HepG2 (cell line): ENCODE measurements at regions not wholly inside any gene's neighbourhood (a gene's known extent, or its start where the extent isn't known, plus 50 kb on each side); places are given as distances from the start of the nearest gene placed in this dataset.

Experiments used
- ATAC-seq: fragments of 200-7000 bp; cut with Tn5 transposase; 3 replicates; pipeline ENCODE4 v1.9.1; 2020; ENCODE audit warnings: mild to moderate bottlenecking, moderate library complexity
- BruUV-seq: library from RNA; stranded (reverse); fragments of 400-500 nt; replicated peaks from 2 replicates; lab custom pipeline; 2021; lab: Mats Ljungman, UMichigan
- CTCF ChIA-PET: fragments of 300-600 bp; formaldehyde crosslinking; extraction: SDS; loops from one replicate; lab custom pipeline; 2021; ENCODE audit warnings: low total read pairs, inconsistent platforms, low intra/inter-chr PET ratio; lab: Yijun Ruan, JAX
- POLR2A ChIA-PET: fragments of 350-600 bp; sonication (Branson Sonifier 250); formaldehyde crosslinking; loops from one replicate; lab custom pipeline; 2020; ENCODE audit warnings: antibody characterized with exemption, inconsistent platforms; lab: Yijun Ruan, JAX
- DNase-seq: peaks from one replicate; pipeline ENCODE4 v3.0.0-alpha.2; 2015; ENCODE audit warnings: low spot score
- FAIRE-seq: peaks from 3 replicates; lab custom pipeline; 2011; peaks lifted over from hg19 to GRCh38; lab: Jason Lieb, UNC
- H2AFZ ChIP-seq: one replicate; pipeline ENCODE4 v1.6.1; 2011; ENCODE audit warnings: low read length, inconsistent platforms
- H3K27ac ChIP-seq: fragments of 300-600 bp; 3 replicates; pipeline ENCODE4 v1.8.0; 2011; ENCODE audit warnings: mixed run types, mild to moderate bottlenecking, mixed read lengths, low read length, inconsistent platforms; ENCODE audit not compliant: insufficient read depth; ENCODE audit errors: extremely low read length
- H3K27me3 ChIP-seq, 2 experiments: fragments of 200-600 bp in 1 of 2; 2 replicates in 1 of 2; 3 replicates in 1 of 2; pipeline versions ENCODE4 v1.6.0 to v1.8.0; 2011; ENCODE audit warnings: low read length in 2 of 2, mild to moderate bottlenecking in 2 of 2, moderate library complexity in 2 of 2, inconsistent platforms in 1 of 2; ENCODE audit not compliant: insufficient read depth in 2 of 2, control insufficient read depth in 1 of 2
- H3K36me3 ChIP-seq, 2 experiments: fragments of 200-600 bp in 1 of 2; replicated peaks in 1 of 2; 2 replicates in 1 of 2; 3 replicates in 1 of 2; pipeline versions ENCODE4 v1.5.1 to v1.8.0; 2011; ENCODE audit warnings: low read length in 2 of 2, inconsistent platforms in 1 of 2; ENCODE audit not compliant: insufficient read depth in 2 of 2, control insufficient read depth in 1 of 2
- H3K4me1 ChIP-seq: 2 replicates; pipeline ENCODE4 v1.5.1; 2012; ENCODE audit warnings: low read length, inconsistent platforms; ENCODE audit not compliant: insufficient read depth
- H3K4me2 ChIP-seq: 2 replicates; pipeline ENCODE4 v1.6.0; 2011; ENCODE audit warnings: low read depth, low read length, inconsistent platforms
- H3K4me3 ChIP-seq, 3 experiments: fragments of 200-600 bp in 1 of 3; sonication (generic), shearing (Covaris generic) in 1 of 3; replicated peaks in 1 of 3; 2 replicates each; pipeline ENCODE4 v1.5.1; 2011 to 2016; ENCODE audit warnings: low read length in 3 of 3, inconsistent platforms in 2 of 3, low read depth in 2 of 3, mild to moderate bottlenecking in 2 of 3, control low read depth in 1 of 3, mixed read lengths in 1 of 3; ENCODE audit not compliant: insufficient read depth in 1 of 3
- H3K79me2 ChIP-seq: one replicate; pipeline ENCODE4 v1.6.1; 2011; ENCODE audit warnings: low read length, inconsistent platforms; ENCODE audit not compliant: insufficient read depth
- H3K9ac ChIP-seq: 2 replicates; pipeline ENCODE4 v1.6.0; 2011; ENCODE audit warnings: mild to moderate bottlenecking, low read depth, low read length, inconsistent platforms; ENCODE audit not compliant: insufficient read depth
- H3K9me3 ChIP-seq: 2 replicates; pipeline ENCODE4 v1.5.1; 2012; ENCODE audit warnings: mild to moderate bottlenecking, low read length
- H4K20me1 ChIP-seq: 2 replicates; pipeline ENCODE4 v1.6.0; 2011; ENCODE audit warnings: inconsistent platforms, mild to moderate bottlenecking, low read length, moderate library complexity; ENCODE audit not compliant: insufficient read depth
- CREM ChIP-seq, 2 experiments: sonication (generic) in 1 of 2; formaldehyde crosslinking in 1 of 2; IDR thresholded peaks; 2 replicates each; pipeline versions ENCODE4 v1.4.0 to v1.6.1; 2016 to 2020; ENCODE audit warnings: antibody characterized with exemption in 1 of 2, mild to moderate bottlenecking in 1 of 2, missing genetic modification reagents in 1 of 2
- DPF2 ChIP-seq: sonication (generic); formaldehyde crosslinking; IDR thresholded peaks from 2 replicates; pipeline ENCODE4 v1.4.0; 2020; ENCODE audit warnings: mild to moderate bottlenecking, low read depth, missing genetic modification reagents, borderline replicate concordance
- HIVEP1 ChIP-seq: sonication (generic); formaldehyde crosslinking; IDR thresholded peaks from 2 replicates; pipeline ENCODE4 v1.4.0; 2020; ENCODE audit warnings: mild to moderate bottlenecking, missing genetic modification reagents
- MIXL1 ChIP-seq: IDR thresholded peaks from 2 replicates; pipeline ENCODE4 v1.6.1; 2016
- TAF1 ChIP-seq: sonication (generic); formaldehyde crosslinking; IDR thresholded peaks from 2 replicates; pipeline ENCODE4 v1.4.0; 2020; ENCODE audit warnings: missing genetic modification reagents
- ZBTB7B ChIP-seq: sonication (generic); formaldehyde crosslinking; IDR thresholded peaks from 2 replicates; pipeline ENCODE4 v1.4.0; 2020; ENCODE audit warnings: missing genetic modification reagents
- ZNF660 ChIP-seq: sonication (generic); formaldehyde crosslinking; IDR thresholded peaks from 2 replicates; pipeline ENCODE4 v1.5.1; 2020; ENCODE audit warnings: mild to moderate bottlenecking, low read depth, missing genetic modification reagents, borderline replicate concordance
- ZSCAN25 ChIP-seq: sonication (generic); formaldehyde crosslinking; IDR thresholded peaks from 2 replicates; pipeline ENCODE4 v1.8.0; 2022; ENCODE audit warnings: mild to moderate bottlenecking, missing genetic modification reagents
- WGBS: methylation state at CpG from one replicate; pipeline ENCODE4 v1.1.6; 2017; ENCODE audit warnings: low lambda C conversion rate; 5-methylcytosine and 5-hydroxymethylcytosine counted together
- in situ Hi-C: cut with HindIII; loops from 2 replicates; pipeline ENCODE4 v1.10.0; 2017; ENCODE audit warnings: low pct_unique_long_range_greater_than_20kb; ENCODE audit not compliant: extremely low pct_ligation_motif_present
- intact Hi-C: fragments of 100-400 bp; cut with micrococcal nuclease; formaldehyde crosslinking; loops from one replicate; pipeline ENCODE4 v1.10.0; 2022; ENCODE audit not compliant: unreplicated experiment
- TF ChIP-seq, protein P1 (sequence below): sonication (generic); formaldehyde crosslinking; IDR thresholded peaks from 2 replicates; pipeline ENCODE4 v1.4.0; 2020; ENCODE audit warnings: mild to moderate bottlenecking, missing genetic modification reagents

DNA sequence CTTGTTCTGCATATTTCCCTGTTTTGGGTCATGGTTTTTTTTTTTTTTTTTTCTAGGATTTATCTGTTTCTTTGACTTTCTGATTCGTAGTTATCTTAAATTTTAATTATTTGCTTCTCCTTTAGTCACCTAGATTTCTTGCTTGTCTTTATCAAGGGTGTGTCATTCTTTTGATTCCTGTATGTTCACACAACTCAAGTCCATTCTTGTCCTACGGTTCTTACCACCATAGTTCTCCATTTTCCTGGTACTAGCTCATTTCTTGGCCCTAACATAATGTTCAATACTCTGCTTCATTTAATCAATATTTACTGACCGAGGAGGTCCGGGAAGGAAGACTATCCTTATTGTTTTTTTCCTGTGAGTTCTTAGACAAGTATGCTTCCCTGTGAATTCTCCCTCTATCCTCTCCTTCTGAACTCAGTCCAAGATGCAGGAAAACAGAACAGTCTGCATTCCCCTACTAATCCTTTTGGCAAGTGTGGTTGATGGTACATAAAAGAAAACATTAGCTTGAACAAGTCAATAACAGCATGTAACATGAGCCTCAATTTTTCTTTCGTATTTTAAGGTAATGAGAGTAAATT is 1346.4 kb upstream of the SEL1L start:
- Histone ChIP-seq H3K4me3 (no peak overlapping the region), H3K79me2 (no peaks in the 10 kb centered on the region), H2AFZ (no peak overlapping the region), H3K4me1 (no peaks in the 10 kb centered on the region), H3K27me3 (no peaks in the 10 kb centered on the region), H4K20me1 (no peaks in the 10 kb centered on the region), H3K27ac (no peak overlapping the region), H3K9ac (no peak overlapping the region), H3K4me2 (no peak overlapping the region), H3K36me3 (no peaks in the 10 kb centered on the region), H3K9me3 (peaks cover 58% of the 10 kb centered on the region)
- in situ Hi-C loops (no loop called here), intact Hi-C loops (loop anchor here (10.0 kb wide), 1 partner anchor 1245 kb away; no protein-coding TSS in a partner anchor)
- TF ChIP-seq ZSCAN25 (CRISPR knock-in tag) (no peak), ZBTB7B (no peak), DPF2 (CRISPR knock-in tag) (no peak), MIXL1 (no peak), ZNF660 (no peak), TAF1 (CRISPR knock-in tag) (no peak), HIVEP1 (CRISPR knock-in tag) (no peak), CREM (IDR thresholded peaks at IDR 0.05) (no peak), CREM (CRISPR knock-in tag; IDR thresholded peaks at IDR 0.05) (no peak)
- TF ChIP-seq, protein P1, sequence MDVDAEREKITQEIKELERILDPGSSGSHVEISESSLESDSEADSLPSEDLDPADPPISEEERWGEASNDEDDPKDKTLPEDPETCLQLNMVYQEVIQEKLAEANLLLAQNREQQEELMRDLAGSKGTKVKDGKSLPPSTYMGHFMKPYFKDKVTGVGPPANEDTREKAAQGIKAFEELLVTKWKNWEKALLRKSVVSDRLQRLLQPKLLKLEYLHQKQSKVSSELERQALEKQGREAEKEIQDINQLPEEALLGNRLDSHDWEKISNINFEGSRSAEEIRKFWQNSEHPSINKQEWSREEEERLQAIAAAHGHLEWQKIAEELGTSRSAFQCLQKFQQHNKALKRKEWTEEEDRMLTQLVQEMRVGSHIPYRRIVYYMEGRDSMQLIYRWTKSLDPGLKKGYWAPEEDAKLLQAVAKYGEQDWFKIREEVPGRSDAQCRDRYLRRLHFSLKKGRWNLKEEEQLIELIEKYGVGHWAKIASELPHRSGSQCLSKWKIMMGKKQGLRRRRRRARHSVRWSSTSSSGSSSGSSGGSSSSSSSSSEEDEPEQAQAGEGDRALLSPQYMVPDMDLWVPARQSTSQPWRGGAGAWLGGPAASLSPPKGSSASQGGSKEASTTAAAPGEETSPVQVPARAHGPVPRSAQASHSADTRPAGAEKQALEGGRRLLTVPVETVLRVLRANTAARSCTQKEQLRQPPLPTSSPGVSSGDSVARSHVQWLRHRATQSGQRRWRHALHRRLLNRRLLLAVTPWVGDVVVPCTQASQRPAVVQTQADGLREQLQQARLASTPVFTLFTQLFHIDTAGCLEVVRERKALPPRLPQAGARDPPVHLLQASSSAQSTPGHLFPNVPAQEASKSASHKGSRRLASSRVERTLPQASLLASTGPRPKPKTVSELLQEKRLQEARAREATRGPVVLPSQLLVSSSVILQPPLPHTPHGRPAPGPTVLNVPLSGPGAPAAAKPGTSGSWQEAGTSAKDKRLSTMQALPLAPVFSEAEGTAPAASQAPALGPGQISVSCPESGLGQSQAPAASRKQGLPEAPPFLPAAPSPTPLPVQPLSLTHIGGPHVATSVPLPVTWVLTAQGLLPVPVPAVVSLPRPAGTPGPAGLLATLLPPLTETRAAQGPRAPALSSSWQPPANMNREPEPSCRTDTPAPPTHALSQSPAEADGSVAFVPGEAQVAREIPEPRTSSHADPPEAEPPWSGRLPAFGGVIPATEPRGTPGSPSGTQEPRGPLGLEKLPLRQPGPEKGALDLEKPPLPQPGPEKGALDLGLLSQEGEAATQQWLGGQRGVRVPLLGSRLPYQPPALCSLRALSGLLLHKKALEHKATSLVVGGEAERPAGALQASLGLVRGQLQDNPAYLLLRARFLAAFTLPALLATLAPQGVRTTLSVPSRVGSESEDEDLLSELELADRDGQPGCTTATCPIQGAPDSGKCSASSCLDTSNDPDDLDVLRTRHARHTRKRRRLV (CRISPR knock-in tag) = no peak
- FAIRE-seq (no peak), ATAC-seq (no peak), DNase-seq (no peak)
- no TSS peak for BruUV-seq
- ChIA-PET POLR2A (no interaction called here), CTCF (no interaction called here)
- 3% methylated on average over 5 of the region's 5 CpGs for WGBS
